H9 (cell line): ENCODE measurements at regions not wholly inside any gene's neighbourhood (a gene's known extent, or its start where the extent isn't known, plus 50 kb on each side); places are given as distances from the start of the nearest gene placed in this dataset.

Source experiments
- DNase-seq: peaks from one replicate; pipeline ENCODE4 v3.0.0-alpha.2; 2017
- H2AFZ ChIP-seq: one replicate; pipeline ENCODE4 v1.6.1; 2013; ENCODE audit warnings: mild to moderate bottlenecking, low read length, control low read depth, moderate library complexity
- H2AK5ac ChIP-seq: 2 replicates; pipeline ENCODE4 v1.6.1; 2013; ENCODE audit warnings: low read length, control low read depth, mixed read lengths; ENCODE audit not compliant: insufficient read length
- H2BK120ac ChIP-seq: one replicate; pipeline ENCODE4 v1.6.1; 2013; ENCODE audit warnings: low read depth, mild to moderate bottlenecking, low read length, control low read depth, inconsistent platforms; ENCODE audit not compliant: poor library complexity, severe bottlenecking
- H2BK12ac ChIP-seq: 2 replicates; pipeline ENCODE4 v1.6.1; 2013; ENCODE audit warnings: low read length, control low read depth, mixed read lengths, low read depth; ENCODE audit not compliant: insufficient read length
- H2BK15ac ChIP-seq: 2 replicates; pipeline ENCODE4 v1.6.1; 2013; ENCODE audit warnings: low read depth, low read length, control low read depth
- H2BK20ac ChIP-seq: one replicate; pipeline ENCODE4 v1.6.1; 2013; ENCODE audit warnings: low read depth, mild to moderate bottlenecking, low read length, control low read depth, inconsistent platforms; ENCODE audit not compliant: poor library complexity, severe bottlenecking
- H2BK5ac ChIP-seq: 2 replicates; pipeline ENCODE4 v1.6.1; 2013; ENCODE audit warnings: low read length, control low read depth, mixed read lengths; ENCODE audit not compliant: insufficient read length
- H3K14ac ChIP-seq: 2 replicates; pipeline ENCODE4 v1.6.1; 2013; ENCODE audit warnings: low read length, control low read depth; ENCODE audit not compliant: insufficient read depth
- H3K18ac ChIP-seq: 2 replicates; pipeline ENCODE4 v1.6.1; 2013; ENCODE audit warnings: low read depth, mild to moderate bottlenecking, mixed read lengths, low read length, control low read depth; ENCODE audit not compliant: insufficient read length
- H3K23ac ChIP-seq: 2 replicates; pipeline ENCODE4 v1.6.1; 2013; ENCODE audit warnings: low read length, control low read depth, mixed read lengths, low read depth; ENCODE audit not compliant: insufficient read length
- H3K23me2 ChIP-seq: 2 replicates; pipeline ENCODE4 v1.6.1; 2013; ENCODE audit warnings: low read depth, mild to moderate bottlenecking, mixed read lengths, low read length, control low read depth; ENCODE audit not compliant: insufficient read length, poor library complexity, severe bottlenecking
- H3K27ac ChIP-seq: 2 replicates; pipeline ENCODE4 v1.5.1; 2013; ENCODE audit warnings: low read length, control low read depth, mixed read lengths, low read depth; ENCODE audit not compliant: insufficient read length
- H3K27me3 ChIP-seq: 2 replicates; pipeline ENCODE4 v1.6.1; 2013; ENCODE audit warnings: low read length, control low read depth, inconsistent platforms; ENCODE audit not compliant: insufficient read depth
- H3K4ac ChIP-seq: 2 replicates; pipeline ENCODE4 v1.6.1; 2013; ENCODE audit warnings: low read depth, mild to moderate bottlenecking, control low read depth, inconsistent platforms, low read length, moderate library complexity
- H3K4me1 ChIP-seq: 2 replicates; pipeline ENCODE4 v1.6.1; 2013; ENCODE audit warnings: low read length, control low read depth, inconsistent platforms; ENCODE audit not compliant: insufficient read depth
- H3K4me2 ChIP-seq: 2 replicates; pipeline ENCODE4 v1.6.1; 2013; ENCODE audit warnings: low read length, control low read depth, mixed read lengths; ENCODE audit not compliant: insufficient read length, insufficient read depth
- H3K56ac ChIP-seq: 2 replicates; pipeline ENCODE4 v1.6.1; 2013; ENCODE audit warnings: low read depth, mild to moderate bottlenecking, mixed read lengths, low read length, control low read depth; ENCODE audit not compliant: insufficient read length
- H3K79me1 ChIP-seq: 2 replicates; pipeline ENCODE4 v1.6.1; 2013; ENCODE audit warnings: low read depth, mild to moderate bottlenecking, moderate library complexity, low read length, control low read depth, inconsistent platforms; ENCODE audit not compliant: insufficient read depth, poor library complexity, severe bottlenecking
- H3K79me2 ChIP-seq: 2 replicates; pipeline ENCODE4 v1.6.1; 2013; ENCODE audit warnings: low read length, control low read depth, inconsistent platforms; ENCODE audit not compliant: insufficient read depth
- H3K9ac ChIP-seq: 2 replicates; pipeline ENCODE4 v1.6.1; 2013; ENCODE audit warnings: low read length, control low read depth, mixed read lengths; ENCODE audit not compliant: insufficient read length; ENCODE audit errors: extremely low read depth
- H3K9me3 ChIP-seq: one replicate; pipeline ENCODE4 v1.6.1; 2013; ENCODE audit warnings: low read depth, low read length, inconsistent platforms; ENCODE audit not compliant: control insufficient read depth
- H3T11ph ChIP-seq: one replicate; pipeline ENCODE4 v1.6.1; 2013; ENCODE audit warnings: mild to moderate bottlenecking, low read length, control low read depth, inconsistent platforms
- H4K20me1 ChIP-seq: one replicate; pipeline ENCODE4 v1.6.1; 2013; ENCODE audit not compliant: control insufficient read depth, insufficient read length, insufficient read depth
- H4K5ac ChIP-seq: 2 replicates; pipeline ENCODE4 v1.6.1; 2013; ENCODE audit warnings: low read depth, mild to moderate bottlenecking, mixed read lengths, low read length, control low read depth; ENCODE audit not compliant: insufficient read length
- H4K8ac ChIP-seq: replicated peaks from 2 replicates; pipeline ENCODE4 v1.6.1; 2013; ENCODE audit warnings: low read length, control low read depth, mixed read lengths, low read depth; ENCODE audit not compliant: insufficient read length
- H4K91ac ChIP-seq: 2 replicates; pipeline ENCODE4 v1.6.1; 2013; ENCODE audit warnings: low read depth, mild to moderate bottlenecking, moderate library complexity, mixed read lengths, low read length, control low read depth; ENCODE audit not compliant: insufficient read length
- H3K27ac Mint-ChIP-seq, 3 experiments: 2 replicates in 2 of 3; 3 replicates in 1 of 3; pipeline ENCODE4 v1.8.0; 2020 to 2021; ENCODE audit warnings: mixed read lengths in 3 of 3, mild to moderate bottlenecking in 1 of 3, moderate library complexity in 1 of 3
- H3K27me3 Mint-ChIP-seq: 2 replicates; pipeline ENCODE4 v1.8.0; 2021; ENCODE audit warnings: low read depth, mild to moderate bottlenecking, moderate library complexity, mixed read lengths
- H3K36me3 Mint-ChIP-seq, 3 experiments: 2 replicates in 2 of 3; 3 replicates in 1 of 3; pipeline ENCODE4 v1.8.0; 2020 to 2021; ENCODE audit warnings: low read depth in 3 of 3, mixed read lengths in 3 of 3; ENCODE audit not compliant: insufficient read depth in 1 of 3
- H3K4me1 Mint-ChIP-seq, 2 experiments: 2 replicates each; pipeline ENCODE4 v1.8.0; 2020; ENCODE audit warnings: mixed read lengths in 2 of 2
- H3K4me3 Mint-ChIP-seq, 2 experiments: 2 replicates in 1 of 2; 3 replicates in 1 of 2; pipeline ENCODE4 v1.8.0; 2020 to 2021; ENCODE audit warnings: mild to moderate bottlenecking in 2 of 2, mixed read lengths in 2 of 2, moderate library complexity in 1 of 2
- H3K9me3 Mint-ChIP-seq, 2 experiments: 2 replicates in 1 of 2; 3 replicates in 1 of 2; pipeline ENCODE4 v1.8.0; 2020; ENCODE audit warnings: mild to moderate bottlenecking in 2 of 2, mixed read lengths in 2 of 2, moderate library complexity in 1 of 2
- WGBS: extraction: QIAGEN DNeasy Blood & Tissue Kit; methylation state at CpG from one replicate; pipeline ENCODE4 v1.1.7; 2013; ENCODE audit warnings: missing lambda C conversion rate, low lambda C conversion rate, mixed read lengths; ENCODE audit not compliant: insufficient read length; ENCODE audit errors: extremely low coverage; 5-methylcytosine and 5-hydroxymethylcytosine counted together
- TF ChIP-seq, protein P1 (sequence below): fragments of 200-600 bp; sonication (generic); conservative IDR thresholded peaks from 3 replicates; pipeline ENCODE4 v1.8.0; 2021; ENCODE audit warnings: antibody characterized with exemption, mild to moderate bottlenecking

DNA sequence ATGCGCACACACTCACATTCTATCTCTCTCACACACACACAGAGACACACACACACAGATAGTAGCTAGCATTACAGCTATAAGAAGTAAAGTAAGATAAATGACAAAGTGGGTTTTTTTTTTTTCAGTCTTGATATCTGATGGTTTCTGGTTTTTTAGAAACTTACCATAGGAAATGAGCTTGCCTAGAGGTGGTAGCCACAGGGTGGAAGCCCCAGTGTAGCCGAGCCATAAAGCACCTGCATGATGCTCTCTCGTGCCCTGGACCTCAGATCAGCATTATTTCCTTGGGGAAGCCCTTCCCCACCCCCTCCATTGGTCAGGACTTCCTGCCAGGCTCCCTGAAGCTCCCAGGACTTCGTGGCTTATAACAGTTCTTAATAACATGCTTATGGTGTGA, 264.3 kb upstream of the C16orf82 start:
- H3K4me3 Mint-ChIP-seq = no peak overlapping the region
- no peak overlapping the region for H2BK20ac ChIP-seq
- DNase-seq = no peak
- H3K4me2 ChIP-seq = no peak overlapping the region
- H3K56ac ChIP-seq = no peak overlapping the region
- no peaks in the 10 kb centered on the region for H3K23me2 ChIP-seq
- no peak overlapping the region for H2AFZ ChIP-seq
- no peak overlapping the region for H3K23ac ChIP-seq
- no peak overlapping the region for H2BK15ac ChIP-seq
- no peaks in the 10 kb centered on the region for H3K79me1 ChIP-seq
- H3K9me3 ChIP-seq = no peaks in the 10 kb centered on the region
- peaks cover 0 to 3% of the 10 kb centered on the region in 2 experiments; a peak in 2 of 4 replicates for H3K4me1 Mint-ChIP-seq
- H3K27ac ChIP-seq = no peak overlapping the region
- no peak overlapping the region for H3T11ph ChIP-seq
- no peak overlapping the region for H3K14ac ChIP-seq
- no peak overlapping the region for H4K5ac ChIP-seq
- H3K4me1 ChIP-seq = no peaks in the 10 kb centered on the region
- no peaks in the 10 kb centered on the region for H3K36me3 Mint-ChIP-seq
- no peak overlapping the region for H3K27ac Mint-ChIP-seq
- H3K27me3 Mint-ChIP-seq = peaks cover 21% of the 10 kb centered on the region
- no peaks in the 10 kb centered on the region for H3K79me2 ChIP-seq
- H3K18ac ChIP-seq = no peak overlapping the region
- no peak overlapping the region for H2BK5ac ChIP-seq
- no peak overlapping the region for H2AK5ac ChIP-seq
- TF ChIP-seq, protein P1, sequence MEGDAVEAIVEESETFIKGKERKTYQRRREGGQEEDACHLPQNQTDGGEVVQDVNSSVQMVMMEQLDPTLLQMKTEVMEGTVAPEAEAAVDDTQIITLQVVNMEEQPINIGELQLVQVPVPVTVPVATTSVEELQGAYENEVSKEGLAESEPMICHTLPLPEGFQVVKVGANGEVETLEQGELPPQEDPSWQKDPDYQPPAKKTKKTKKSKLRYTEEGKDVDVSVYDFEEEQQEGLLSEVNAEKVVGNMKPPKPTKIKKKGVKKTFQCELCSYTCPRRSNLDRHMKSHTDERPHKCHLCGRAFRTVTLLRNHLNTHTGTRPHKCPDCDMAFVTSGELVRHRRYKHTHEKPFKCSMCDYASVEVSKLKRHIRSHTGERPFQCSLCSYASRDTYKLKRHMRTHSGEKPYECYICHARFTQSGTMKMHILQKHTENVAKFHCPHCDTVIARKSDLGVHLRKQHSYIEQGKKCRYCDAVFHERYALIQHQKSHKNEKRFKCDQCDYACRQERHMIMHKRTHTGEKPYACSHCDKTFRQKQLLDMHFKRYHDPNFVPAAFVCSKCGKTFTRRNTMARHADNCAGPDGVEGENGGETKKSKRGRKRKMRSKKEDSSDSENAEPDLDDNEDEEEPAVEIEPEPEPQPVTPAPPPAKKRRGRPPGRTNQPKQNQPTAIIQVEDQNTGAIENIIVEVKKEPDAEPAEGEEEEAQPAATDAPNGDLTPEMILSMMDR = no peak
- H2BK12ac ChIP-seq = no peak overlapping the region
- no CpG with 5 or more reads among the region's 4 CpGs for WGBS
- no peak overlapping the region for H3K9ac ChIP-seq
- no peak overlapping the region for H4K8ac ChIP-seq
- H3K27me3 ChIP-seq = no peaks in the 10 kb centered on the region
- H3K4ac ChIP-seq = no peak overlapping the region
- H4K20me1 ChIP-seq = peaks cover 2% of the 10 kb centered on the region
- H3K9me3 Mint-ChIP-seq = no peaks in the 10 kb centered on the region
- no peak overlapping the region for H2BK120ac ChIP-seq
- H4K91ac ChIP-seq = no peak overlapping the region
